Activated T-cell treated with anti-CD3 and anti-CD28 coated beads for 48 hours (primary cell): ENCODE measurements at regions not wholly inside any gene's neighbourhood (a gene's known extent, or its start where the extent isn't known, plus 50 kb on each side); places are given as distances from the start of the nearest gene placed in this dataset.
A peak's percentile ranks its signal among the peaks of the same experiment; 100 is the strongest.
"Not testable (repeated sequence)": the region's sequence is repeated elsewhere in the genome, so short reads cannot be mapped to it uniquely, and the experiment has no call there.

Experiments used
- DNase-seq: peaks from one replicate; pipeline ENCODE4 v3.0.0-alpha.2; 2020; ENCODE audit warnings: low read depth

DNA sequence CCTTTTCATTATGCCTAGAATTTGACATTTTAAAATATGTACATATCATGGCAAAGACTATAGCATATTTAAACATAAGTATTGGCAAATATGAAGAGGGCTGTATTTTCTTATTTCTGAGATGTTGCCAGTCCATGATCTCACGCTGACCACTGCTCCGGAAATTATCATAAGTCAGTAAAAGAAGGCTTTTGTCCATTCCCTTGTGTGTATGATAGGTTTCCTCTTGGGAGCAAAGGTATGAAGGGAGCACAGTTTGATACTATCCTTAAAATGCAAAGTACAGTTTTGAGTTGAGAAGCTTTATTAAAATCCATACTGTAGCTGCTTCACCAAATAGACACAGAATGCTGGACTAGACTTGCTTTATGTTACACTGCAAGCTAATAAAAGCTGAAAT lies 52.6 kb upstream of the AGA start:
- DNase-seq, result no peak

DNA sequence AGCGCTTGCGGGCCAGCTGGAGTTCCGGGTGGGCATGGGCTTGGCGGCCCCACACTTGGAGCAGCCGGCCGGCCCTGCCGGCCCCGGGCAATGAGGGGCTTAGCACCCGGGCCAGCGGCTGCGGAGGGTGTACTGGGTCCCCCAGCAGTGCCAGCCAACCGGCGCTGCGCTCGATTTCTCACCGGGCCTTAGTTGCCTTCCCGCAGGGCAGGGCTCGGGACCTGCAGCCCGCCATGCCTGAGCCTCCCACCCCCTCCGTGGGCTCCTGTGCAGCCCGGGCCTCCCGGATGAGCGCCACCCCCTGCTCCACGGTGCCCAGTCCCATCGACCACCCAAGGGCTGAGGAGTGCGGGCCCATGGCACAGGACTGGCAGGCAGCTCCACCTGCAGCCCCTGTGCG lies 53.4 kb upstream of the AGA start:
- not testable (repeated sequence) for DNase-seq

DNA sequence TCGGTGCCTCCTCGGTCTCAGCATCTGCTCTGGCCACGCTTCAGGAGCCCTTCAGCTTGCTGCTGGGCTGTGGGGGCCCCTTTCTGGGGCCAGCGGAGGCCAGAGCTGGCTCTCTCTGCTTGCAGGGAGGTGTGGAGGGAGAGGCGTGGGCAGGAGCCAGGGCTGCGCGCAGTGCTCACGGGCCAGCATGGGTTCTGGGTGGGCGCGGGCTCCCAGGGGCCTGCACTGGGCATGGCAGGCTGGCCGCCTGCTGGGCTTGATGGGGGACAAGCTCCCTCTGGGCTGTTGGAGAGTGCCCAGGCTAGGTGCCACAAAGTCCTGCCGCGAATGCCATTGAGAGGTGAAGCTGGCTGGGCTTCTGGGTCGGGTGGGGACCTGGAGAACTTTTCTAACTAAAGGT lies 57.3 kb upstream of the AGA start:
- DNase-seq, result no peak

DNA sequence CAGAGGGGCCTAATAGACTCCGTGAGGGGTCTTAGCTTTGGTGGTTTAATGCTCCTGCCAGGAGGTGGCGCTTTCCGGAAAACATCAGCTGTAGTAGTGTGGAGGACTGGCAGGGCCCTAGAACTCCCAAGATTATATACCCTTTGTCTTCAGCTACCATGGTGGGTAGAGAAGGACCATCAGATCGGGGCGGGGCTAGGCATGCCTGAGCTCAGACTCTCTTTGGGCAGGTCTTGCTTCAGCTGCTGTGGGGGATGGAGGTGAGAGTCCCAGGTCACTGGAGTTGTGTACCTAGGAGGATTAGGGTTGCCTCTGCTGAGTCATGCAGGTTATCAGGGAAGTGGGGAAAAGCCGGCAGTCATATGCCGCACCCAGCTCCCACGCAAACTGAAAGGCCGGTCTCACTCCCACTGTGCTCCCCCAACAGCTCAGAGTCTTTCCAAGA lies 63.0 kb upstream of the AGA start:
- no peak for DNase-seq

DNA sequence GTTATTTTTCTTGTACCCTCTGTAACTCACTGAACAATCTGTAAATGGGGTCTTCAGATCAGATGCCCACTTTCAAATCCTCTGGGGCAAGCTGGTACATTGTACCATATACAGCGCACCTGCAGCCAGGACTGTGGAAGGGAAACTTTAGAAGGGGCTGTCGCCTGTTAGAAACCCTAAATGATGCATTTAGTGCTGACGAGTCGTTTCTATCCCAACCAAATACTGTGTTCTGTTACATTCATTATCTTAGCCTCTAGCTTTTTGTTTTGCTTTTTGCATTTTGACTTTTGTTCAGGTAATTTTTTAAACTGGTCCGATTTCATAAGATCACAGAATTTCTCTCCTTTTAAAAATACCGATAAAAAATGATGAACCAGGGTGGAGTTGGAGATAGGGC lies 66.4 kb upstream of the AGA start:
- DNase-seq, result no peak

DNA sequence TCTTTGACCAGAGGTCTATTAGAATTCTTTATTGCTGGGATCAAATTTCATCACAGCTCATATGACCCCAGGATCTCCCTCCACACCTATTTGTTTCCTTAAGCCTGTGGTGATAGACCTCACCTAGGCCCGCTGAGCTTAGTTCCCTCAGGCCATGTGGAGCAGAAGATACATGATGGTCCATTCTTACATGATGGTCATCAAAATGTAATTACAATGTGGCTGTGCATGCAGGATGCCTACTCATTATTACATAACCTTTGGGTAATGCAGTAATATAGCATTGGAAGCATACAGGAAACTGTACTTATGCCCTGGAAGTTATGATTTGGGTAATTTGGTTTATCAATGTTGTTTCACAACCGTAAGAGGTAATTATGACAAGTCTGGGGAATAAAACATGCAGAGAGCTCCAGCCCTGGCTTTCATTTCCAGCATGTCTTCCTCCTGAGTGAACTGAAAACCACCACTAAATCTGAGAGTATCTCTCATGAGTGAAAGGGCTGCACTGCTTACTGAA lies 67.0 kb upstream of the AGA start:
- DNase-seq, result no peak

DNA sequence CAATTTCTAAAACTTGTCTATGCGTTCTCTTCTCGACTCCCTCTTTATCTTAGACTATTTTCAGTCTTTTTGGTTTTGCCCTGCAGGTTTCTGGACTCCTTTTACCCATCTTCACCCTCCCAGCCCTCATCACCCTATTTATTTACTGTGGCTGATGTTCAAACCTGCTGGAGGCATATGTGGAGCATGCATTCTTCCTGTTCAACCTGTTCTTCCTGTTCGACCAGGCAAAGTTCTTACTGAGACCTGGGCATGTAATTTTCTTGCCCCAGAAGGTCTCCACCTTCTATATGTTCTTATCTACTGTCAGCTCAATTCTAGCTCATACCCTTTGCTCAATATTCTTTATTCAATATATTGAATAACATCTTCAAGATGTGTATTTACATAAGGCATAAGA lies 69.4 kb upstream of the AGA start:
- no peak for DNase-seq

DNA sequence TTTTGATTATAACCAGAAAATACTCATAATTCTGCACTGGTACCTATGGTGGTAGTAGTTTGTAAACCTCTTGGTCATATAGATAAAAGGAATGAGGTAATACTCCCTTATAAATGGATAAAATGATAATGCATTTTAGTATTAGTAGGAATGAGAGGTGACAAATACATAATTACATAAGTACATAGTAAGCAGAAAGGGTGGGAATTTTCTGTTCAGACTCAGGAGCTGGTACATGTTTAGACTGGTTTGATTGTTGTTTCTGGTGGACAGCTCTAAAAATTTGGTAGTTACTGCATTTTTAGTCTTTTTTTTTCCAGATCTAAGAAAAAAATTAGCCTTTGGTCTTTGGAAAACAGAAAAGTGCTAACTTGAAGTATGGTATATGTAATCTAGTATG lies 70.4 kb upstream of the AGA start:
- DNase-seq, result no peak

DNA sequence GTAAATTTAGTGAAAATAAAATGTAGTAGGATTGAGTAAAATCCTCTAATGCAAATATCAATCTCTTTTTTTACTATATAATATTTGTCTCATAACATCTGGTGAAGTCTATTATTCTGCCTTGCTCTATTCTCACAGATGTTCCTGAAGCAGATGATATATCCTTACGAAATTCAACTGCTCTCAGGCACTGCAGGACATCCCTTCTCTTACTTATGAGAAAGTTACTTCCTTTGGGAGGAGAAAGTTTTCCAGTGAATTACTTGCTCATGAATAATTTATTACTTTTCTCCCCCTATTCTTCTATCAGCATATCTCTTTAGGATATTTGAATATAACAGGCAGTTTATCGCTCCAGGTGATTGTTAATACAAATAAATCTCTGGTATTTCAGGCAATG lies 75.6 kb upstream of the AGA start:
- no peak for DNase-seq

DNA sequence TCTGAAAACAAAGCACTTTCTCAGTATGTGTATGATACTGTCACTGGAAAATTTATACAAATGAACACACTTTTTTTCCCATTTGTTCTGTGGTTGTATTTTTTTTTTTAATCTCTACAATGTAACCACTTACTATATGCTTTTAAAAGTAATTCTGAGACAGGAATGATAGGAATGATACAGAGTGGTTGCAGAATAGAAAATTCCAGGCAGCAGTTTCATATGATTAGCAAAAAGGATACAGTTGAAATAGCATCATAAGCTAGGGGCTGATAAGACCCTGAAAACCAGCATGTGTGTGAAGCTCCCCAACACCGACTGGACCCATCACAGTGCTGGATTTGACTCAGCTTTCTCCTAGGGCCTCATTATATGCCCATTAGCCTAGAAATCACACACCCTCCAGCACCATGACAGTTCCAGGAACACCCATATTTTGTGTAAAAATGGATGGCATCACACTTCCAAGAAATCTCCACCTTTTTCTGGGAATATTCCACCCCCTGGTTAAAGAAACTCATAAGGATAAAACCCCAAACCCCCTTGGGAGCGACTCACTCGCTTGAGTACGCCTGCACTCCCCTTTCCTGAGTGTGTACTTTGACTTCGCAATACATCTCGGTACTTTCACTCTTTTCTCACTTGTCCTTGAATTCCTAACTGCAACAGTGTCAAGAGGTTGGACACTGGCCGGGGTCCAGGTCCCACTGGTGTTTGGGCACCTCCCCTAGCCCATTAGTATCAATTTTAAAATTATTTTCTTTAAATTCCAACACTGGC lies 77.4 kb upstream of the AGA start:
- no peak for DNase-seq

DNA sequence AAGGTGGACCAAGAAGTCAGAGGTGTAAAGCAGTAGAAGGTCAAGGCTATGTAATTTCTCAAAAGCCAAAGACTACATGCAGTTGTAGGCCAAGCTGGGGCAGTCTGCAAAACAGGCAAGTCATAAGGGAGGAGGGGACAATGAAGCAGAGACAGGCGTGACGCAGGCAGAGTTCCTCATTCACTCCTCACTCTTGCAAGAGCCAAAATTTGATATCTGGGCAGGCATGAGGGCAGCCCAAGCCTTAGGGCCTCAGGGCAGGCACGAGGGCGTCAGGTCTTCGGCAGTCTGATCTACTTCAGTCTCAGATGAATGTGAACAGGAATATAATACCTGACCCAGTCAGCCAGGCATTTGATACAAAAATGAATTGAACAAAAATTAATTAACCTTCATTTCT lies 86.4 kb upstream of the AGA start:
- no peak for DNase-seq

DNA sequence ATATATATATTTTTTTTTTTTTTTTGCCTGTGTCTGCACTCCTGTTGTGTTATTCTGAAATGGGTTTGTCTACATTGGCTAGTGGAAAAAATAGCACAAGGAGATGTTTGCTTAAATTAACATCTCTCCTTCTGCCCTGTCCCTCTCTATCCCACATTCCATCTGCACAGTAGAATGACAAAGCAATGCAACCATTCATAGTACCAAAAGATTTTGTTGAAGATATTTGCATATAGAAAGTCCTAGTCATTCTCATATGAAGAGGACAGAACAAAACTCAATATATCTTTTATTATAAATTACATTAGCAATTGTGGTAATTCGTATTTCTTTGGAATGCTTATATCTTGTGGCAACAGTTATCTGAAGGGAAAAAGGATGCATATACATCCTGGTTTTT lies 88.3 kb upstream of the AGA start:
- DNase-seq, result no peak

DNA sequence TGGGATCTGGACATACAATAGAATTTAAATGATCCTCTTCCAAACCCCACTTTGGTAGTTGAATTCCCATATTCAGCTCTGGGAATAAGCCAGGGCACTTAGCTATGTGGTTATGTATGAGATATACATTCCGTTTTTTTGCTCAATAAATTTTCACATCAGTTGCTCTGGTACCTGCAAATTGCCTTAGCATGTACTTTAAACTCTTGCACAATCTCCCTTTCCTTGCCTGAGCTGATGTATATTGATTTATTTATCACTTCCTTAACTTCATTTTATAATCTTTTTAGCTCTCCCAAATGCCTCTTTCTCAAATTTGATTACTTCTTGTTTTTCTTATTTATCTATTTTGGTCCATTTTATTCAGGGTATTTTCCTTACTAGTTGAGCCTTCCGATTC lies 90.1 kb upstream of the AGA start:
- DNase-seq, result no peak

DNA sequence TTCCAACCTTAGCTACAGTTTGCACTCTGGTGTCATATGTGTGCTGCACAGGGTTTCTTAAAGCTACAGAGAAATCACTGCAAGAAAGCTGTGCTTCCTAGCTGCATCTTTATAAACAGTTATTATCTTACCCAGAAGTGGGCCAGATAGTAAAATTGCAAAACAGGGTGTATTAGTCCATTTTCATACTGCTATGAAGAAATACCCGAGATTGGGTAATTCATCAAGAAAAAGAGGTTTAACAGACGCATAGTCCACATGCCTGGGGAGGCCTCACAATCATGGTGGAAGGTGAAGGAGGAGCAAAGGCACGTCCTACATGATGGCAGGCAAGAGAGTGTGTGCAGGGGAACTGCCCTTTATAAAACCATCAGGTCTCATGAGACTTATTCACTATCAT lies 92.6 kb upstream of the AGA start:
- DNase-seq, result not testable (repeated sequence)

DNA sequence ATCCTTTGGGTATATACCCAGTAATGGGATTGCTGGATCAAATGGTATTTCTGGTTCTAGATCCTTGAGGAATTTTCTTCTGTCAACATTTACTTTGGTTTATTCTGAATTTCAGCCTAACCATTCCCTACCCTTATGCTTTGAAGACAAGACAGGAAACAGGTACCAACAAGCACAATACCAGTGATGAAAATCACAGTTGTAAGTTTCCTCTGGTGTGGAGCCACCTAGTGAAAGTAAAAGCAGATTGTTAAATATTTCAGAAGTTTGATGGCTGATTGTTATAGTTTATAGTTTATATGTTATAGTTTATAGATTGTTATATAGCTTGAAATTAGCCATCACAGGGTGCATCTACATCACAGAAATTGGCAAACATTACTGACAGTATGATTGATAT lies 104.5 kb upstream of the AGA start:
- DNase-seq, result no peak

DNA sequence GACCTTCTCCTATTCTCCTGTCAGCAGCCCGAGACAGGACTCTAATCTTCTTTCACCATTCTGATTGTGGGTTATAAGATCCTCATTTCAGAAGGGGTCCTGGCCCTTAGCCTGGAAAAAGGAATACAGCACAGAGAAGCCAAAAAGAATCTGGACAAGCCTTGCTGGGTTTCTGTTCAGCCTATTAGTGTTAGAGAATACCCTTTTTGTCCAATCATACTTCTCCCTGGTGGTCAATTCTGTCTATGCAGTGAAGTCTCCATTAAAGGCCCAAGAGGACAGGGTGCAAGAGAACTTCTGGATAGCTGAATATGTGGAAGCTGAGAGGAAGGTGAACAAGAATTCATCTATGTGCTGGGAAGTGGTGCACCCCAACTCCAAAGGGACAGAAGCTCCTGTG lies 105.7 kb upstream of the AGA start:
- no peak for DNase-seq

DNA sequence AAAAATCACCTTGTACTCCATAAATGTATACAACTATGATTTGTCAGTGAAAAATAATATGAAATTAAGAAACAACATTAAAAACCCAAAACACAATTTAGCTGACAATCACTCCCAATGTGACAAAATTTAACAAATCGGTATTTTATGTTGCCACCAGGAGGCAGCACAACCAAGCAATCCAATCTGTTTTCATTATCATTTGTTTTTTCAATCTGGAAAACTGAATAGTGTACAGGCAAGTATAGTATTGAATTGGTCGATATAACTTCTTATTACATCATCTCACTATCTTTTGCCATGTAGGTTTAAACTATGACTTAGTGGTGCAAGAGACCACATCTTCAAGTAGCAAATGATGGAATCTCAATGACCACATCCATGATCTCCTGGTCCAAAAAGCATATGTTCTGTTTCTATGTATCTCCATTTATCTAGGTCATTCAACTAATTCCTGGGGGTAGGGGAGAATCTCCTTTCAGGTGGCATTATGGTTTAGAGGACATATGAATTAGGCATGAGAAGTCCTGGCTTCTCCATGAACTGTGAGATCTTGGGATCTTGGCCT lies 112.9 kb upstream of the AGA start:
- peak; percentile 1 for DNase-seq

DNA sequence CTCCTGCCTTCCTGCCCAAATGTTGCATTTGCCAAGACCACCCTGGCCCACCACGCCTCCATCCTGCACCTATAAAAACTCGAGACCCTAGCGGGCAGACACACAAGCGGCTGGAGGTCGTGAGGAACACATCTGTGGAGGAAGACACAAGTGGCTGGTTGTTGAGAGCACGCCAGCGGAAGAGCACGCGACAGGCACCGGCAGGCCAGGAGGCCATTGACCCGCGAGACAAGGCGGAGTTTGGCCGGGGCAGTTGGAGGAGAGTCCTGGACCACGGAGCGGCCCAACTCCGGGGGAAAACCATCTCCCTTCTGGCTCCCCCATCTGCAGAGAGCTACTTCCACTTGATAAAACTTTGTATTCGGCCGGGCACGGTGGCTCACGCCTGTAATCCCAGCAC lies 115.2 kb upstream of the AGA start:
- no peak for DNase-seq

DNA sequence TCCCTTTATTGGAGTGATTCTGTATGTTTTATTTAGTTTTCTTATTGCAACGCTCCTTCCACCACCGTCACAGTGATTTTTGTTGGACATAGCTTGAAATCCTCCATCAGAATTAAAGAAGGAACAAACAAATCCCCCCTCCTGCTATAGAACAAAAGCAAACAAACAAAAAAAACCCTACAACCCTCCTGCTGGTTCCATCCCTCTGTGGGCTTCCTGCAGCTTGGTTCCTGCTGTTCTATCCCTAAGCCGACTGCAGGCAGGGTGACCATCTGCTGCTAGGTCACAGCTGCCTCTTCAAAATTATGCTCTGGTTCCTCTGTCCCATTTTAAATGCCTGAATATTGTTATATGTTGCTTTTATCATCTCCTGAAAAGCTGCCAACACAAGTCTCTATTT lies 116.8 kb upstream of the AGA start:
- DNase-seq, result no peak

DNA sequence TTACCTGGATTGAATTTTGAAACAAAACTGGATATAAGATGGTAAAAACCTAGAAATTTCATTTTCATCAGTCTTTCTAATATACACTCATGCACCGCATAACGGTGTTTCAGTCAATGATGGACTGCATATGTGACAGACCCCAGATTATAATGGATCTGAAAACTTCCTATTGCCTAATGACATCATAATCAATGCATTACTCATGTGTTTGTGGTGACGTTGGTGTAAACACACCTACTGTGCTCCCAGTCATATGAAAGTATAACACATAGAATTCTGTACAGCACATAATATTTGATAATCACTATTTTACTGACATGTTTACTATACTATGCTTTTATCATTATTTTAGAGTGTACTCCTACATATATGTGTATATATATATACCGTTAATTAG lies 119.9 kb upstream of the AGA start:
- DNase-seq, result no peak

DNA sequence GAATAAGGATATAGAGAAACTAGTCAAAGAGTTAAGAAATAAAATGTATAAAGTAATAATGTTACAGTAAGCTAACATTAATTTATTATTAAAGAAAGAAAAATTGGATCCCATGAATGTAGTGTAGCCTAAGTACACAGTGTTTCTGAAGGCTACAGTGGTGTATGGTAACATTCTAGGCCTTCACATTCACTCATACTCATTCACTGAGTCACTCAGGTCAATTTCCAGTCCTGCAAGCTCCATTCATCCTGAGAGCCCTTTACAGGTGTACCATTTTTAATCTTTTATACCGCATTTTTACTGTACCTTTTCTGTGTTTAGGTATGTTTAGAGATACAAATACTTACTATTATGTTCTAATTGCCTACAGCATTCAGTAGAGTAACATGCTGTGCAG lies 120.6 kb upstream of the AGA start:
- no peak for DNase-seq

DNA sequence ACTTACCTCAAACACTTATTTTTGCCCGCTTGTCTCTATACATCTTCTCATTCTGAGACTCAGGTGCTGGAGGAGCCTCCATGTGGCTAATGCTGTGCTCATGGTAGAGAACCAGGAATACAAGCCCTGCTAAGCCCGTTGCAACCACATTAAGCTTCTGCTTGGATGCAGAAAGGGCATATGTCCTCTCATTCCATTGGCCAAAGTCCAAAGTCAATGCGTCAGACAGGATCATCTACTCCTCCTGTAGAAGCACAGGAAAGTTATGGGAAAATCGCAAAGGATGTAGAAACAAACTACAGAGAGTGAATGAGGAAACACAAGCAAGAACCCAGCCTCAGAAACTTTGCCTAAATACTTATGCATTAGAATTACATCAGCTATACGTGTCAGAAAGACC lies 124.5 kb upstream of the AGA start:
- no peak for DNase-seq

DNA sequence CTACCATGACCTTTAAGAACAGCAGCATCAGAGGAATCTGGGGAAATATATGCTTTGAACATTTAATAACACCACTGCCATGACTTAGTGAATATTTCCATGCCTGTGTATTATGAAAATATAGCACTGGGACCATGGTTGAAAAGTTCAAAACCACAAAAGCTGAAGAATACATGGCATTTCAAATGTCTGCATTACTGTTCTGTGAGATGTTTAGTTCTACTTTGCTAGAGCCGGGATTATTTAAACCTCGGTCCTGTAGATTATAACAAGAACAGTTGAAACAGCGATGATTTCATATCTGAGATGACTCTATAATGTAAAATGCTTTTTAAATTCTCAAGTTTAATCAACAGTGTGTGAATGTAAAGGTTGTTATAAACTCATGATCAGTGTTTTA lies 126.7 kb upstream of the AGA start:
- no peak for DNase-seq

DNA sequence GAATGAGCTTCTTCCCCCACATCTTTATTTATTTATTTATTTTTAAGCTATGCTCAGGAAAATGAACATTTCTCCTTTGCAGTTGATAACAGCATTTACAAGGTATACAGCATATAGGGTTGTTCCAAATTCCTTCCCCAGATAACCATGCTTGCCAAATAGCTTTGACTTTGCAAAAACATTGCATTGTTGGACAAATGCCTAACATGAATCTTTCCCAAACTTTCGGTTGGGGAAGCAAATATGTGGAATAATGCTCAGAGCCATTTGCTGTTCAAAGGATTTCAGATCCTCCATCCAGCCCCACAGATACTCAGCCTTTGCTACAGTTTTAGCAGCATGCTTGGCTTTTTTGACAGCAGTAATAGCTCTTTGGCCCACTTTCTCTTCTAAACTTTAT lies 127.2 kb upstream of the AGA start:
- no peak for DNase-seq
